ENCODE measurements at regions not wholly inside any gene's neighbourhood (a gene's known extent, or its start where the extent isn't known, plus 50 kb on each side); places are given as distances from the start of the nearest gene placed in this dataset.

- Histone ChIP-seq H3K36me3 (replicated peaks; ENCODE audit: insufficient read depth, low read depth) (no peaks in the 10 kb centered on the region), H3K4me3 (no peak overlapping the region), H2AFZ (no peak overlapping the region), H3K4me1 (ENCODE audit: insufficient read depth) (no peaks in the 10 kb centered on the region), H3K79me2 (no peaks in the 10 kb centered on the region), H3K27me3 (no peaks in the 10 kb centered on the region), H3K4me2 (no peak overlapping the region), H3K27ac (no peak overlapping the region), H3K9me3 (ENCODE audit: low read depth) (no peaks in the 10 kb centered on the region), H3K9me2 (replicated peaks; ENCODE audit: insufficient read depth) (no peaks in the 10 kb centered on the region), H4K20me1 (ENCODE audit: insufficient read depth, poor library complexity, severe bottlenecking) (no peaks in the 10 kb centered on the region)
- TF ChIP-seq EZH2phosphoT487 (IDR thresholded peaks at IDR 0.05; ENCODE audit: low read depth, severe bottlenecking, unreplicated experiment) (no peak), EZH2 (IDR thresholded peaks at IDR 0.05; ENCODE audit: borderline replicate concordance) (no peak), CTCF (IDR thresholded peaks at IDR 0.05; ENCODE audit: poor library complexity) (no peak)
- WGBS (ENCODE audit: low lambda C conversion rate, missing lambda C conversion rate): 69% methylated on average over 4 of the region's 4 CpGs
- DNase-seq (ENCODE audit: low spot score): no peak
These were observed 279.5 kb upstream of the PIK3R1 start for GRCh38 chr5:67935908-67936566.

GRCh38 chr5:67934976-67935375 lies 280.6 kb upstream of the PIK3R1 start:
- no peaks in the 10 kb centered on the region for H3K79me2 ChIP-seq
- no peaks in the 10 kb centered on the region for H3K36me3 ChIP-seq (replicated peaks; ENCODE audit: insufficient read depth, low read depth)
- H3K4me3 ChIP-seq: no peak overlapping the region
- no peak for DNase-seq (ENCODE audit: low spot score)
- H3K4me1 ChIP-seq (ENCODE audit: insufficient read depth): no peaks in the 10 kb centered on the region
- no peaks in the 10 kb centered on the region for H3K27me3 ChIP-seq
- no peak overlapping the region for H2AFZ ChIP-seq
- H3K9me3 ChIP-seq (ENCODE audit: low read depth): no peaks in the 10 kb centered on the region
- H3K27ac ChIP-seq: no peak overlapping the region
- no peak overlapping the region for H3K4me2 ChIP-seq
- WGBS (ENCODE audit: low lambda C conversion rate, missing lambda C conversion rate): 98% methylated on average over 4 of the region's 4 CpGs
- no peaks in the 10 kb centered on the region for H3K9me2 ChIP-seq (replicated peaks; ENCODE audit: insufficient read depth)
- TF ChIP-seq EZH2phosphoT487 (IDR thresholded peaks at IDR 0.05; ENCODE audit: low read depth, severe bottlenecking, unreplicated experiment) (no peak), CTCF (IDR thresholded peaks at IDR 0.05; ENCODE audit: poor library complexity) (no peak), EZH2 (IDR thresholded peaks at IDR 0.05; ENCODE audit: borderline replicate concordance) (no peak)
- no peaks in the 10 kb centered on the region for H4K20me1 ChIP-seq (ENCODE audit: insufficient read depth, poor library complexity, severe bottlenecking)

GRCh38 chr5:67925511-67925910 lies 290.0 kb upstream of the PIK3R1 start:
- no peak for DNase-seq (ENCODE audit: low spot score)
- no peaks in the 10 kb centered on the region for H3K79me2 ChIP-seq
- no peak overlapping the region for H3K4me3 ChIP-seq
- H2AFZ ChIP-seq: no peak overlapping the region
- no peaks in the 10 kb centered on the region for H3K36me3 ChIP-seq (replicated peaks; ENCODE audit: insufficient read depth, low read depth)
- no peak overlapping the region for H3K4me2 ChIP-seq
- H3K27me3 ChIP-seq: no peaks in the 10 kb centered on the region
- H4K20me1 ChIP-seq (ENCODE audit: insufficient read depth, poor library complexity, severe bottlenecking): no peaks in the 10 kb centered on the region
- TF ChIP-seq EZH2phosphoT487 (IDR thresholded peaks at IDR 0.05; ENCODE audit: low read depth, severe bottlenecking, unreplicated experiment) (no peak), EZH2 (IDR thresholded peaks at IDR 0.05; ENCODE audit: borderline replicate concordance) (no peak), CTCF (IDR thresholded peaks at IDR 0.05; ENCODE audit: poor library complexity) (no peak)
- H3K9me3 ChIP-seq (ENCODE audit: low read depth): no peaks in the 10 kb centered on the region
- 64% methylated on average over 5 of the region's 5 CpGs for WGBS (ENCODE audit: low lambda C conversion rate, missing lambda C conversion rate)
- no peak overlapping the region for H3K27ac ChIP-seq
- H3K9me2 ChIP-seq (replicated peaks; ENCODE audit: insufficient read depth): no peaks in the 10 kb centered on the region
- H3K4me1 ChIP-seq (ENCODE audit: insufficient read depth): no peaks in the 10 kb centered on the region

All from hepatocyte (in vitro differentiated cells).